Large intestine (tissue), 3 donors: ENCODE measurements at regions not wholly inside any gene's neighbourhood (a gene's known extent, or its start where the extent isn't known, plus 50 kb on each side); places are given as distances from the start of the nearest gene placed in this dataset.
"Not testable (repeated sequence)": the region's sequence is repeated elsewhere in the genome, so short reads cannot be mapped to it uniquely, and the experiment has no call there.

ENCODE experiments used
- DNase-seq, 2 donors: peaks; one replicate each; pipeline versions ENCODE4 v3.0.0 to v3.0.0-alpha.2; 2013
- H3K27ac ChIP-seq: one replicate; pipeline ENCODE4 v1.5.1; 2013; ENCODE audit warnings: low read length
- H3K27me3 ChIP-seq: 2 replicates; pipeline ENCODE4 v1.6.1; 2013; ENCODE audit warnings: low read length; ENCODE audit not compliant: control insufficient read depth, insufficient read depth
- H3K36me3 ChIP-seq: 2 replicates; pipeline ENCODE4 v1.6.1; 2013; ENCODE audit warnings: low read length; ENCODE audit not compliant: control insufficient read depth, insufficient read depth
- H3K4me1 ChIP-seq: one replicate; pipeline ENCODE4 v1.6.1; 2013; ENCODE audit warnings: low read length; ENCODE audit not compliant: control insufficient read depth, insufficient read depth
- H3K4me3 ChIP-seq: one replicate; pipeline ENCODE4 v1.5.1; 2013; ENCODE audit warnings: low read length
- H3K9me3 ChIP-seq: one replicate; pipeline ENCODE4 v1.6.1; 2013; ENCODE audit warnings: mild to moderate bottlenecking, low read depth, low read length, moderate library complexity; ENCODE audit not compliant: control insufficient read depth
- WGBS: methylation state at CpG from one replicate; pipeline ENCODE4 v1.1.5; 2013; ENCODE audit warnings: low lambda C conversion rate; ENCODE audit not compliant: insufficient coverage; 5-methylcytosine and 5-hydroxymethylcytosine counted together

DNA sequence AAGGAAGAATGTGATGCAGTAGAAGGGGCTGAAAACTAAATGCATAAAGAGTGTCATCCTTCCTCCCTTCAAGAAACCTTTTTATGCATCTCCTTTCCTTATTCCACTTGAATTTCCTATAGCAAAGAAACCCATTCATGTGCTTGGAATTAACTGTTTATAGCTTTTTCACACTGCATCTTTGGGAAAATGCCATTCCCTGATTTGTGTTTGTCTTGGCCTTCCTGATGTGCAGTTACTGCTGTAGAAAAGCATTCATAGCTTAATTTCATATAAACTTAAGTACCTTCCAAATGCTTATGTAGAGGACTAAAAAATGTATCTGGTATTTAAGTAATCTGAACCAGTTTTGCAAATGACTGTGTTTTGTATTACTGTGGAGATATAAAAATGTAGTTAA lies 61.8 kb downstream of the SDR9C7 start:
- DNase-seq: no peak
- Histone ChIP-seq H3K27ac (no peak overlapping the region), H3K27me3 (no peaks in the 10 kb centered on the region), H3K36me3 (no peaks in the 10 kb centered on the region), H3K4me3 (no peak overlapping the region), H3K4me1 (no peaks in the 10 kb centered on the region), H3K9me3 (peaks cover 4% of the 10 kb centered on the region)

DNA sequence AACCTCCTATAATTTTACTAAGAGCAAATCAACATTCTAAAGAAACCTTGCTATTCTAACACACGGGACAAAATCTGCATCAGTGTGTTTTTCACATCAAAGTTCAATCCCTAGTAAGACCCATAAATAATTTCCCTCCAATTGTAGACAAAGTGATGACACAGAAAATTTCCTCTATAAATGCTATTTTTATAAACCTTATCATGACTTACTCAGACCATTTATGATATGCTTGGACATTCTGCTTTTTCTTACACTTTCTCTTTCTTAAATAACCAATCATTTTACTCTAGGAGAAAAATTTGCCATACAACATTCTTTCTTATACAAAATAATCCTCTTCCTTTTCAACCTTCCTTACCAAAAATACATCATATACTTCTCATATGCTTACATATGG lies 67.0 kb downstream of the SDR9C7 start:
- Histone ChIP-seq H3K27ac (no peak overlapping the region), H3K27me3 (no peaks in the 10 kb centered on the region), H3K4me1 (no peaks in the 10 kb centered on the region), H3K4me3 (no peak overlapping the region), H3K9me3 (peaks cover 16% of the 10 kb centered on the region), H3K36me3 (no peaks in the 10 kb centered on the region)
- WGBS: 38% methylated on average over 1 of the region's 1 CpG
- DNase-seq: no peak

GRCh38 chr12:56866493-56866892 lies 67.7 kb downstream of the SDR9C7 start:
- H3K4me3 ChIP-seq: no peak overlapping the region
- H3K9me3 ChIP-seq: peaks cover 16% of the 10 kb centered on the region
- WGBS: 45% methylated on average over 1 of the region's 1 CpG
- H3K27ac ChIP-seq: no peak overlapping the region
- H3K36me3 ChIP-seq: no peaks in the 10 kb centered on the region
- DNase-seq: no peak
- no peaks in the 10 kb centered on the region for H3K27me3 ChIP-seq
- no peaks in the 10 kb centered on the region for H3K4me1 ChIP-seq

DNA sequence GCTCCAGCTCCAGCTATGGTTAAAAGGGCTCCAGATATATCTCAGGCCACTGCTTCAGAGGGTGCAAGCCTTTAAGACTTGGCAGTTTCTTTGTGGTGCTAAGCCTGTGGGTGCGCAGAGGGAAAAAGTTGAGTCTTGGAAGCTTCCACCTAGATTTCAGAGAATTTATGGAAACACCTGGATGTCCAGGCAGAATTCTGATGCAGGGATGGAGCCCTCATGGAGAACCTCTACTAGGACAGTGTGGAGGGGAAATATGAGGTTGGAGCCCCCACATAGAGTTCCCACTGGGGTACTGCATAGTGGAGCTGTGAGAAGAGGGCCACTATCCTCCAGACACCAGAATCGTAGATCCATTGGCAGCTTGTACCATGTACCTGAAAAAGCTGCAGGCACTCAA lies 69.9 kb downstream of the SDR9C7 start:
- peaks cover 12% of the 10 kb centered on the region for H3K9me3 ChIP-seq
- no peak for DNase-seq
- no CpG with 5 or more reads among the region's 2 CpGs for WGBS
- H3K4me3 ChIP-seq: no peak overlapping the region
- no peaks in the 10 kb centered on the region for H3K36me3 ChIP-seq
- no peak overlapping the region for H3K27ac ChIP-seq
- H3K27me3 ChIP-seq: no peaks in the 10 kb centered on the region
- no peaks in the 10 kb centered on the region for H3K4me1 ChIP-seq

- no peak for DNase-seq
- Histone ChIP-seq H3K27me3 (no peaks in the 10 kb centered on the region), H3K9me3 (peaks cover 12% of the 10 kb centered on the region), H3K27ac (no peak overlapping the region), H3K36me3 (no peaks in the 10 kb centered on the region), H3K4me3 (no peak overlapping the region), H3K4me1 (no peaks in the 10 kb centered on the region)
Measured at GRCh38 chr12:56863789-56864188, 70.4 kb downstream of the SDR9C7 start.

- Histone ChIP-seq H3K27ac (no peak overlapping the region), H3K9me3 (peaks cover 12% of the 10 kb centered on the region), H3K27me3 (no peaks in the 10 kb centered on the region), H3K4me1 (no peaks in the 10 kb centered on the region), H3K4me3 (no peak overlapping the region), H3K36me3 (no peaks in the 10 kb centered on the region)
- DNase-seq: no peak
- WGBS: no CpG with 5 or more reads among the region's 2 CpGs
Measured at GRCh38 chr12:56862264-56862663, 71.9 kb downstream of the SDR9C7 start.

DNA sequence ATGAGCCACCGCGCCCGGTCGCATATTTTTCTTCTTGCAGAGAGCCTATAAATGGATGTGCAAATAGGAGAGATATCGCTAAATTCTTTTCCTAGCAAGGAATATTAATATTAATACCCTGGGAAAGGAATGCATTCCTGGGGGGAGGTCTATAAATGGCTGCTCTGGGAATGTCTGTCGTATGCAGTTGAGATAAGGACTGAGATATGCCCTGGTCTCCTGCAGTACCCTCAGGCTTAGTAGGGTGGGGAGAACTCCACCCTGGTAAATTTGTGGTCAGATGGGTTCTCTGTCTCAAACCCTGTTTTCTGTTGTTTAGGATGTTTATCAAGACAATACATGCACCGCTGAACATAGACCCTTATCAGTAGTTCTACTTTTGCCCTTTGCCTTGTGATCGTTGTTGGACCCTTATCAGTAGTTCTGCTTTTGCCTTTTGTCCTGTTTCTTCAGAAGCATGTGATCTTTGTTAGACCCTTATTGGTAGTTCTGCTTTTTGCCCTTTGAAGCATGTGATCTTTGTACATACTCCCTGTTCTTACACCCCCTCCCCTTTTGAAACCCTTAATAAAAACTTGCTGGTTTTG lies 80.7 kb downstream of the SDR9C7 start:
- not testable (repeated sequence) for H3K27ac ChIP-seq, DNase-seq, H3K9me3 ChIP-seq, H3K27me3 ChIP-seq, H3K4me1 ChIP-seq, H3K36me3 ChIP-seq, H3K4me3 ChIP-seq
- WGBS: 40% methylated on average over 1 of the region's 8 CpGs

- Histone ChIP-seq H3K27ac (no peak overlapping the region), H3K4me1 (no peaks in the 10 kb centered on the region), H3K4me3 (no peak overlapping the region), H3K27me3 (no peaks in the 10 kb centered on the region), H3K36me3 (no peaks in the 10 kb centered on the region), H3K9me3 (peaks cover 4% of the 10 kb centered on the region)
- no peak for DNase-seq
- WGBS: 100% methylated on average over 1 of the region's 1 CpG
Measured at GRCh38 chr12:56851462-56851861, 82.7 kb downstream of the SDR9C7 start.

DNA sequence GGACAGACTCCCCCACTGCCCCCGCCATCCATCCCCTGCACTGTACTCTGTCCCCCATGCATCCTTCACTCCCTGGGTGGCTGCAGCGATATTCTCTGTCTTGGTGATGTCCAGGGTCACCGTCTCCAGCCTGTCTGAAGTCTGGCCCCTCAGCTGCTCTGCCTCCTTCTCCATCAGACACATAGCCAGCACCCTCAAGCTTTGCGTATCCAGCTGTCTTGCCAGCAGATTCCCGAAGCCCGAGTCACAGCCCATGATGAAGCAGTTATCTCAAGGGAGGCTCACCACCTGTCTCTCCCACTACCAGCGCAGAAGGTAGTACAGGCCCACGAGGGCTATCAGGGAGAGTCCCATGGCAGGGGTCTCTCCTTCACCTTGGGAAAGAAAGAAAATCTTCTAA lies 77.8 kb downstream of the HSD17B6 start:
- Histone ChIP-seq H3K4me3 (no peak overlapping the region), H3K36me3 (no peaks in the 10 kb centered on the region), H3K4me1 (no peaks in the 10 kb centered on the region), H3K27me3 (no peaks in the 10 kb centered on the region), H3K9me3 (no peaks in the 10 kb centered on the region), H3K27ac (no peak overlapping the region)
- WGBS: 60% methylated on average over 2 of the region's 8 CpGs
- no peak for DNase-seq

DNA sequence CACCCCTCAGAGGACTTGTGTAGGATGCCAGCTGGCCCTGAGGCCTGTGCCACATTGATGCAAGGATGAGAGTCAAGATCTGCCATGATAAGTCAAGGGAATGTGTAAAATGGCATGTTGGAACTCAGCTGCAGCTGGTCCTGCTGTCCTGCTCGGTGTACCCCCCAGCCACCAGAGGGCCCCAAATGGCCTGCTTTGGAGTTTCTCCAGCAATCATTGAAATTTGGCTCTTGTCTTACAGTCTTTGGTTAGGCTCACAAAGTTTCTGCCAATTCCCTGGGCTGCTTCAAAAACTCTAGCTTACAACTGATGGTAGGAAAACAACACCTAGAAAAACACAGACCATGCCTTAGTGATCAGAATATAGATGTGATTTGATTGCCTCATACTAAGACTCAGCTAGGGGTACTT lies 76.8 kb downstream of the HSD17B6 start:
- WGBS: no CpG with 5 or more reads among the region's 1 CpG
- no peaks in the 10 kb centered on the region for H3K4me1 ChIP-seq
- H3K27ac ChIP-seq: no peak overlapping the region
- no peaks in the 10 kb centered on the region for H3K27me3 ChIP-seq
- H3K36me3 ChIP-seq: no peaks in the 10 kb centered on the region
- DNase-seq: peak; percentile 14 to 26
- no peak overlapping the region for H3K4me3 ChIP-seq
- H3K9me3 ChIP-seq: no peaks in the 10 kb centered on the region

GRCh38 chr12:56839489-56839848 lies 76.3 kb downstream of the HSD17B6 start:
- no peaks in the 10 kb centered on the region for H3K27me3 ChIP-seq

More at GRCh38 chr12:56839489-56839848, 76.3 kb downstream of the HSD17B6 start:
- Histone ChIP-seq H3K4me1 (no peaks in the 10 kb centered on the region), H3K36me3 (no peaks in the 10 kb centered on the region), H3K4me3 (no peak overlapping the region), H3K9me3 (no peaks in the 10 kb centered on the region), H3K27ac (no peak overlapping the region)
- DNase-seq: no peak
